Stimulated activated naive B cell treated with anti-CD40 and anti-IgM and Interleukin-4, amounts not matched to agents 10 μg/mL and 1 μg/mL and 100 μg/mL, for 72 hours (primary cell): ENCODE measurements at regions not wholly inside any gene's neighbourhood (a gene's known extent, or its start where the extent isn't known, plus 50 kb on each side); places are given as distances from the start of the nearest gene placed in this dataset.
"Not testable (repeated sequence)": the region's sequence is repeated elsewhere in the genome, so short reads cannot be mapped to it uniquely, and the experiment has no call there.

Experiments used
- ATAC-seq, 2 donors: fragments of 150-1000 bp; cut with Tn5 transposase; replicated peaks; 2 replicates each; pipeline ENCODE4 v1.10.0; 2021; ENCODE audit warnings: moderate library complexity in 1 of 2
- DNase-seq: peaks from one replicate; pipeline ENCODE4 v3.0.0; 2021
- H3K27ac Mint-ChIP-seq: one replicate; pipeline ENCODE4 v1.8.0; 2022; ENCODE audit warnings: mild to moderate bottlenecking, mixed read lengths
- H3K27me3 Mint-ChIP-seq, 2 donors: one replicate each; pipeline ENCODE4 v1.8.0; 2022; ENCODE audit warnings: mixed read lengths in 2 of 2
- H3K36me3 Mint-ChIP-seq, 2 donors: one replicate each; pipeline ENCODE4 v1.8.0; 2022; ENCODE audit warnings: mixed read lengths in 2 of 2, mild to moderate bottlenecking in 1 of 2
- H3K4me1 Mint-ChIP-seq, 2 donors: one replicate each; pipeline ENCODE4 v1.8.0; 2022; ENCODE audit warnings: mixed read lengths in 2 of 2, mild to moderate bottlenecking in 1 of 2
- H3K4me3 Mint-ChIP-seq, 2 donors: one replicate each; pipeline ENCODE4 v1.8.0; 2022; ENCODE audit warnings: mild to moderate bottlenecking in 2 of 2, mixed read lengths in 2 of 2, moderate library complexity in 1 of 2
- H3K9me3 Mint-ChIP-seq, 2 donors: one replicate each; pipeline ENCODE4 v1.8.0; 2022; ENCODE audit warnings: mixed read lengths in 2 of 2, mild to moderate bottlenecking in 1 of 2

- ATAC-seq (no peak), DNase-seq (no peak)
- no peaks in the 10 kb centered on the region for H3K4me1 Mint-ChIP-seq
- H3K4me3 Mint-ChIP-seq, result no peak overlapping the region
- H3K36me3 Mint-ChIP-seq, result no peaks in the 10 kb centered on the region
- peaks cover 15 to 26% of the 10 kb centered on the region in 2 donors for H3K27me3 Mint-ChIP-seq
- no peak overlapping the region for H3K27ac Mint-ChIP-seq
- peaks cover 4 to 7% of the 10 kb centered on the region in 2 donors for H3K9me3 Mint-ChIP-seq
Observed at GRCh38 chr7:4519819-4520520, 162.1 kb upstream of the FOXK1 start.

GRCh38 chr7:4523219-4523618 lies 158.9 kb upstream of the FOXK1 start:
- H3K4me3 Mint-ChIP-seq, result no peak overlapping the region
- DNase-seq (no peak), ATAC-seq (no peak)
- H3K36me3 Mint-ChIP-seq, result no peaks in the 10 kb centered on the region
- H3K4me1 Mint-ChIP-seq, result no peaks in the 10 kb centered on the region
- H3K27ac Mint-ChIP-seq, result no peak overlapping the region
- H3K27me3 Mint-ChIP-seq, result peaks cover 17 to 25% of the 10 kb centered on the region in 2 donors
- H3K9me3 Mint-ChIP-seq, result peaks cover 4 to 6% of the 10 kb centered on the region in 2 donors

DNA sequence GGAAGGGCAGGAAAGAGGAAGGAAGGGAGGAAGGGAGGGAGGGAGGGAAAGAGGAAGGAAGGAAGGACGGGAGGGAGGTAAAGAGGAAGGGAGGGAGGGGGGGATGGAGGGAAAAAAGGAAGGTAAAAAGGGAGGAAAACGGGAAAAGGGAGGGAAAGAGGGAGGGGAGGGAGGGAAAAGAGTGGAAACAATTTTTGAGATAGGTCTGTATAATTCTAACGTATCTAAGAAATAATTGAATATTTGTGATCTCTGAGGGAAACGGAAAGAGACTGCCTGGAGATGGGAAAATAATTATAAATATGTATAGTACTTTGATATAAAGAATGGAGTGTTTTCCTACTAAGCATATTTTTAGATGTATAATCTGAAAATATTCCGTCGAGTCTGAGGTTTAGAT lies 158.2 kb upstream of the FOXK1 start:
- Mint-ChIP-seq H3K36me3 (no peaks in the 10 kb centered on the region), H3K27me3 (peaks cover 17 to 22% of the 10 kb centered on the region in 2 donors), H3K27ac (no peak overlapping the region), H3K9me3 (peaks cover 4 to 6% of the 10 kb centered on the region in 2 donors), H3K4me1 (no peaks in the 10 kb centered on the region), H3K4me3 (no peak overlapping the region)
- no peak for ATAC-seq
- DNase-seq, result no peak

GRCh38 chr7:4525884-4526283 lies 156.2 kb upstream of the FOXK1 start:
- DNase-seq, result no peak
- H3K4me1 Mint-ChIP-seq, result no peaks in the 10 kb centered on the region
- no peak overlapping the region for H3K27ac Mint-ChIP-seq
- no peak for ATAC-seq
- no peak overlapping the region for H3K4me3 Mint-ChIP-seq
- no peaks in the 10 kb centered on the region for H3K36me3 Mint-ChIP-seq
- H3K27me3 Mint-ChIP-seq, result peaks cover 12 to 19% of the 10 kb centered on the region in 2 donors
- H3K9me3 Mint-ChIP-seq, result peaks cover 4 to 6% of the 10 kb centered on the region in 2 donors

GRCh38 chr7:4527988-4528636 lies 154.0 kb upstream of the FOXK1 start:
- peaks cover 4% of the 10 kb centered on the region in 2 donors for H3K9me3 Mint-ChIP-seq
- no peak for DNase-seq
- no peak for ATAC-seq
- no peak overlapping the region for H3K4me3 Mint-ChIP-seq
- no peaks in the 10 kb centered on the region for H3K36me3 Mint-ChIP-seq
- no peaks in the 10 kb centered on the region for H3K4me1 Mint-ChIP-seq
- H3K27me3 Mint-ChIP-seq, result peaks cover 12 to 13% of the 10 kb centered on the region in 2 donors
- H3K27ac Mint-ChIP-seq, result no peak overlapping the region

DNA sequence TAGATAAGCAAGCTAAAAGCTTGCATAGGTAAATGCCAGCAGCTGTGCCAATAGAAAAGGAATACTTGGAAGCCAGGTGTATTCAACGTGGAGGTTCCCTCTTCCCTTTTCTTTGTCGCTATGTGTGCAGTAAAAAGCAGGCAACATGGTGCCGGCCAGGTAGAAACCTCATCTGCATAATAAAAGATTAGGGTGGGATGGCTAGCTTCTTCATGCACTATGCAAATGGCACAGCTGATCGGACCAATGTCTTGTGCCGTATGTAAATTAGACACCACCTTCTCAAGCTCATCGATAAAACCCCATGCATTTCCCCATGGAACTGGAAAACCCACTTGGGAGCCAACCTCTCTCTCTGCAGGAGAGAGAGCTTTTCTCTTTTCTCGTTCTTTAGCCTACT lies 150.9 kb upstream of the FOXK1 start:
- peaks cover 7 to 13% of the 10 kb centered on the region in 2 donors for H3K27me3 Mint-ChIP-seq
- peaks cover 6% of the 10 kb centered on the region in 2 donors for H3K9me3 Mint-ChIP-seq
- DNase-seq (no peak), ATAC-seq (no peak)
- no peak overlapping the region for H3K4me3 Mint-ChIP-seq
- no peak overlapping the region for H3K27ac Mint-ChIP-seq
- no peaks in the 10 kb centered on the region for H3K4me1 Mint-ChIP-seq
- no peaks in the 10 kb centered on the region for H3K36me3 Mint-ChIP-seq

DNA sequence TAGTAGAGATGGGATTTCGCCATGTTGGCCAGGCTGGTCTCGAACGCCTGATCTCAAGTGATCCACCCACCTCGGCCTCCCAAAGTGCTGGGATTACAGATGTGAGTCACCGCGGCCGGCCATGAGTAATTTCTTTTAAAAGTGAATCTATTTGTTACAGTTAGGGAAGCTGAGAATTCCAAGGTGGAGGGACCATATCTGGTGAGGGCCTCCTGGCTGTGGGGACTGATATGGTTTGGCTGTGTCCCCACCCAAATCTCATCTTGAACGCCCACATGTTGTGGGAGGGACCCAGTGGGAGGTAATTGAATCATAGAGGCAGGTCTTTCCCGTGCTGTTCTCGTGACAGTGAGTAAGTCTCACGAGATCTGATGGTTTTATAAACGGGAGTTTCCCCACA lies 148.8 kb upstream of the FOXK1 start:
- ATAC-seq, DNase-seq, H3K9me3 Mint-ChIP-seq, H3K4me3 Mint-ChIP-seq, H3K4me1 Mint-ChIP-seq, H3K36me3 Mint-ChIP-seq, H3K27ac Mint-ChIP-seq: not testable (repeated sequence)
- peaks cover 7 to 13% of the 10 kb centered on the region in 2 donors for H3K27me3 Mint-ChIP-seq

- Mint-ChIP-seq H3K4me1 (no peaks in the 10 kb centered on the region), H3K9me3 (peaks cover 16 to 18% of the 10 kb centered on the region in 2 donors), H3K27me3 (peaks cover 19 to 21% of the 10 kb centered on the region in 2 donors), H3K36me3 (no peaks in the 10 kb centered on the region), H3K4me3 (no peak overlapping the region), H3K27ac (no peak overlapping the region)
- ATAC-seq (no peak), DNase-seq (no peak)
Observed at GRCh38 chr7:4549681-4550080, 132.4 kb upstream of the FOXK1 start.

GRCh38 chr7:4550117-4550516 lies 132.0 kb upstream of the FOXK1 start:
- H3K4me3 Mint-ChIP-seq, result no peak overlapping the region
- H3K36me3 Mint-ChIP-seq, result no peaks in the 10 kb centered on the region
- H3K9me3 Mint-ChIP-seq, result peaks cover 18 to 20% of the 10 kb centered on the region in 2 donors
- DNase-seq, result no peak
- peaks cover 19 to 22% of the 10 kb centered on the region in 2 donors for H3K27me3 Mint-ChIP-seq
- no peaks in the 10 kb centered on the region for H3K4me1 Mint-ChIP-seq
- H3K27ac Mint-ChIP-seq, result no peak overlapping the region
- no peak for ATAC-seq

GRCh38 chr7:4552985-4553384 lies 129.1 kb upstream of the FOXK1 start:
- H3K4me3 Mint-ChIP-seq, result no peak overlapping the region
- H3K9me3 Mint-ChIP-seq, result peaks cover 26 to 29% of the 10 kb centered on the region in 2 donors
- DNase-seq (no peak), ATAC-seq (no peak)
- no peaks in the 10 kb centered on the region for H3K4me1 Mint-ChIP-seq
- H3K36me3 Mint-ChIP-seq, result no peaks in the 10 kb centered on the region
- H3K27ac Mint-ChIP-seq, result no peak overlapping the region
- peaks cover 30 to 31% of the 10 kb centered on the region in 2 donors for H3K27me3 Mint-ChIP-seq

- Mint-ChIP-seq H3K27ac (no peak overlapping the region), H3K27me3 (peaks cover 23 to 25% of the 10 kb centered on the region in 2 donors), H3K4me1 (no peaks in the 10 kb centered on the region), H3K36me3 (no peaks in the 10 kb centered on the region), H3K9me3 (peaks cover 26 to 29% of the 10 kb centered on the region in 2 donors), H3K4me3 (no peak overlapping the region)
- ATAC-seq, result no peak
- DNase-seq, result no peak
Observed at GRCh38 chr7:4556868-4557793, 125.0 kb upstream of the FOXK1 start.

DNA sequence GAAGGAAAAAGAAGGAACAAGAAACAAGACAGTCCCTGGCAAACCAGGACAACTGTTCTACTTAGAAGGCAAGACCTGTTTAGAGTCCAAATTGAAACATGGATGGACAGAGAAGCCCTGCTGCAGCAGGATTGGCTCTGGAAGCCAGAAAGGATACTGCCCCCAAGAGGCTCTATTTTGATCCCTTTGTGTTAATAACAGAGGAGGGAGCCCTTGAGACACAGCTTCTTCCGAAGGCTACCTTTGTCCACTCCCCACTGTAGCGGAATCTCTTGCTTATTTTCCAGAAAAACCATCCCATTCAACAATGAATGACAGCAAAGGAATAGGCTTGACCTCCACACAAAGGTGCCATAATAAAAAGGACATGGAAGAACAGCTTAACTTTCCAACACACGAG lies 120.3 kb upstream of the FOXK1 start:
- DNase-seq (no peak), ATAC-seq (no peak)
- Mint-ChIP-seq H3K4me3 (no peak overlapping the region), H3K4me1 (no peaks in the 10 kb centered on the region), H3K27ac (no peak overlapping the region), H3K9me3 (peaks cover 2 to 3% of the 10 kb centered on the region in 2 donors), H3K27me3 (peaks cover 30 to 33% of the 10 kb centered on the region in 2 donors), H3K36me3 (no peaks in the 10 kb centered on the region)

DNA sequence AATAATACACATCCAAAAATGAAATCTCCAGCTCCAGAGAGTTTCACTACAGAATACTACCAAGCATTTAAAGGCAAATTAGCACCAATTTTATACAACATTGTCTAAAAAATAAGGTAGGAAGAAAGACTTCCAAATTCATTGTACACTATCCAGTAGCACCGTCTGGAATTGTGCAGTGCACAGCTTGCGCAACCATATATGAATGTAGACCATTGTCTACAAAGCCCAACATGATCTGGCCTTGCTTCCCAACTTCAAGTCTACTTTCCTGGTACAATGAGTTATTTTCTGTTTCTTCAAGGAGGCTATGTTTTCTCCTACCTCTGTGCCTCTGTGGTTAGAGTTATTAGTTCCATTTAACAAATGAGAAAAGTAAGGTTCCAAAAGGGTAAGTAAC lies 115.4 kb upstream of the FOXK1 start:
- ATAC-seq (no peak), DNase-seq (no peak)
- Mint-ChIP-seq H3K9me3 (no peaks in the 10 kb centered on the region), H3K4me1 (no peaks in the 10 kb centered on the region), H3K27ac (no peak overlapping the region), H3K4me3 (no peak overlapping the region), H3K27me3 (peaks cover 14 to 17% of the 10 kb centered on the region in 2 donors), H3K36me3 (no peaks in the 10 kb centered on the region)

- no peak overlapping the region for H3K4me3 Mint-ChIP-seq
- H3K36me3 Mint-ChIP-seq, result peaks cover 2 to 5% of the 10 kb centered on the region in 2 donors
- peaks cover 6 to 9% of the 10 kb centered on the region in 2 donors for H3K9me3 Mint-ChIP-seq
- no peaks in the 10 kb centered on the region for H3K4me1 Mint-ChIP-seq
- peaks cover 10 to 15% of the 10 kb centered on the region in 2 donors for H3K27me3 Mint-ChIP-seq
- H3K27ac Mint-ChIP-seq, result no peak overlapping the region
- ATAC-seq (no peak), DNase-seq (no peak)
Observed at GRCh38 chr7:4574851-4575250, 107.2 kb upstream of the FOXK1 start.
